ENCODE measurements at regions not wholly inside any gene's neighbourhood (a gene's known extent, or its start where the extent isn't known, plus 50 kb on each side); places are given as distances from the start of the nearest gene placed in this dataset.
A peak's percentile ranks its signal among the peaks of the same experiment; 100 is the strongest.

DNA sequence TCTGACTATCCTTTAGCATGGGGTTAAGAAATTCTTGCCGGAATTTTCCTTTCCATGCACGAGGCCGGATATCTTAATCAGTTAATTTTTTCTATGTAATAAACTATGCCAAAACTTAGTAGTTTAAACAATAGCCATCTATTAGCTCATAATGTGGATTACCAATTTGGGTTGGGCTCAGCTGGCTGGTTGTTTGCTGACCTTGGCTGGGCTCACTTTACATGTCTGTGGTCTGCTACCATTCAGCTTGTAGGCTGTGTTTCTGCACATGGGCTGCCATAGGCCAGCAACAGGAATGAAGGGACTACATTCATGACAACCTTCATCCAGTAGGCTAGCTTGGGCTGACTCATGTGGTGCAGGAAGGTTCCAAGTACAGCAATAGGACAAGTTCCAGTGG lies 56.0 kb upstream of the NTPCR start:
- H3K4me3 Mint-ChIP-seq: no peak overlapping the region
- TF ChIP-seq, protein P1, sequence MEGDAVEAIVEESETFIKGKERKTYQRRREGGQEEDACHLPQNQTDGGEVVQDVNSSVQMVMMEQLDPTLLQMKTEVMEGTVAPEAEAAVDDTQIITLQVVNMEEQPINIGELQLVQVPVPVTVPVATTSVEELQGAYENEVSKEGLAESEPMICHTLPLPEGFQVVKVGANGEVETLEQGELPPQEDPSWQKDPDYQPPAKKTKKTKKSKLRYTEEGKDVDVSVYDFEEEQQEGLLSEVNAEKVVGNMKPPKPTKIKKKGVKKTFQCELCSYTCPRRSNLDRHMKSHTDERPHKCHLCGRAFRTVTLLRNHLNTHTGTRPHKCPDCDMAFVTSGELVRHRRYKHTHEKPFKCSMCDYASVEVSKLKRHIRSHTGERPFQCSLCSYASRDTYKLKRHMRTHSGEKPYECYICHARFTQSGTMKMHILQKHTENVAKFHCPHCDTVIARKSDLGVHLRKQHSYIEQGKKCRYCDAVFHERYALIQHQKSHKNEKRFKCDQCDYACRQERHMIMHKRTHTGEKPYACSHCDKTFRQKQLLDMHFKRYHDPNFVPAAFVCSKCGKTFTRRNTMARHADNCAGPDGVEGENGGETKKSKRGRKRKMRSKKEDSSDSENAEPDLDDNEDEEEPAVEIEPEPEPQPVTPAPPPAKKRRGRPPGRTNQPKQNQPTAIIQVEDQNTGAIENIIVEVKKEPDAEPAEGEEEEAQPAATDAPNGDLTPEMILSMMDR (IDR thresholded peaks at IDR 0.05; ENCODE audit: unreplicated experiment in 3 of 3): no peak
- H3K36me3 Mint-ChIP-seq (ENCODE audit: low read depth): no peaks in the 10 kb centered on the region
- H3K27me3 Mint-ChIP-seq (ENCODE audit: low read depth): peaks cover 6% of the 10 kb centered on the region
- H3K9me3 Mint-ChIP-seq: peaks cover 18% of the 10 kb centered on the region
- peak overlapping the region; percentile 53 to 84 (median 79) for H3K27ac Mint-ChIP-seq
- no peaks in the 10 kb centered on the region for H3K4me1 Mint-ChIP-seq

DNA sequence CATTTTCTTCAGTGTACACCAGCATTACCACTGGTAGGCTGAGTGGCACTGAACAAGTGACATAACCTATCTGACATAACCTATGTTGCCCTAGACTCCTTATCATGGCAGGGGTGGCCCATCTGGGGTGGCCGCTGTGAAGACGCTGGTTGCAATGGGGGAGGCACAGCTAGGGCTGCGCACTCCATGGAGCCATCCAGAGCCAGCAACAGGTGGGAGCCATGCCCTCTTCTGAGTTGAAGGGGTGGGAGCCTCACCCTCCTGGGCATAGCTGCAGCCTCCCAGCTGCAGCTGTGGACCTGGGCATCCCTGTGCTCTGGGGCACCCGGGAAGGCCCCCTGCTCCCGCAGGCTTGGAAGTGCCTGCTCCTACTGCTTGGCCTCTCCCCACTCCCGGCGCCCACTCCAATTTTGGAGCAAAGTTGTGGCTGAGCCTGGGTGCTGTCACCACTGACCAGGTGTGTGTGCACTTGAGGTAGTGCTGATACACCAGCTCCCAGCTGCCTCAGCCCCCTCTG lies 52.4 kb upstream of the NTPCR start:
- TF ChIP-seq, protein P1 (IDR thresholded peaks at IDR 0.05; ENCODE audit: unreplicated experiment in 3 of 3): no peak
- H3K27ac Mint-ChIP-seq: no peak overlapping the region
- H3K9me3 Mint-ChIP-seq: peaks cover 8% of the 10 kb centered on the region
- H3K36me3 Mint-ChIP-seq (ENCODE audit: low read depth): no peaks in the 10 kb centered on the region
- peaks cover 7% of the 10 kb centered on the region for H3K27me3 Mint-ChIP-seq (ENCODE audit: low read depth)
- no peak overlapping the region for H3K4me3 Mint-ChIP-seq
- peaks cover 28% of the 10 kb centered on the region for H3K4me1 Mint-ChIP-seq

DNA sequence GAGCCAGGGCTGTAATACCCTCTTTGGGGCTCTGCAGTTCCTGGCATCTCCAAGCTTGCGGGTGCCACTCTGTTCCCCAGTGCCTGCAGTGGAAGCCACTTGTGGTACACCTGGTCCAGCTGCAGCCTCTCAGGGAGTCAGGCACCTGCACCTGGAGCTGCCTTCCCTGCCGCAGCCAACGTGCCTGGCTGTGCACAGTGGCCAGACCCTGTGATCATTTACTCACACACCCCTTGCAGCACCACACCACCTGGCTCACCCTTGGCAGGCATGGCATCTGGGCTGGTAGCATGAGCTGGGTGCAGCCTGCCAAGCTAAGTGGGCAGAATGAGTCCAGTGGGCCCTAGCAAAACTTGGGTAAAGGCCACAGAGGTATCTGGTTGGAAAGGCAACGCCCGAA lies 51.1 kb upstream of the NTPCR start:
- Mint-ChIP-seq H3K27ac (no peak overlapping the region), H3K27me3 (ENCODE audit: low read depth) (peaks cover 7% of the 10 kb centered on the region), H3K36me3 (ENCODE audit: low read depth) (no peaks in the 10 kb centered on the region), H3K4me1 (peaks cover 28% of the 10 kb centered on the region), H3K4me3 (no peak overlapping the region), H3K9me3 (peaks cover 3% of the 10 kb centered on the region)
- TF ChIP-seq, protein P1 (IDR thresholded peaks at IDR 0.05; ENCODE audit: unreplicated experiment in 3 of 3): no peak

DNA sequence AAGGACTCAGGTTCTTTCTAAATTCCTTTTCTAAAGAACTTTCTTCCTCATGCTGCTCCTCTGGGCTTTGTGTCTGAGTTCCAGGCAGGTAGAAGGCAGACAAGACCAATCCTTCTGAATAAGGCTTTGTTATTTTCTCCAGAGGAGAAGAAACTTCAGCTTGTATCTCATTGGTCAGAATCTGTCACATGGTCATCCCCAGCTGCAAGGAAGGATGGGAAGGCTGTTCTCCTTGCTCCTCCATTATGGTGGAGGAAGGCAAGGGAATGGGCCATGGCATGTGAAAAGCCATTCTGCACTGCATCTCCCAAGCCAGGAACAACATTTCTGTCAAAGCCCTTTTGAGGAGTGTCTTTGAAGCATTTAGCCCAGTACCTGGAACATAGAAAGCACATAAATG lies 50.6 kb upstream of the NTPCR start:
- Mint-ChIP-seq H3K36me3 (ENCODE audit: low read depth) (no peaks in the 10 kb centered on the region), H3K27me3 (ENCODE audit: low read depth) (peaks cover 7% of the 10 kb centered on the region), H3K4me3 (no peak overlapping the region), H3K27ac (peak overlapping the region in 2 of 3 experiments; percentile 67 to 72), H3K4me1 (peaks cover 32% of the 10 kb centered on the region), H3K9me3 (no peaks in the 10 kb centered on the region)
- TF ChIP-seq, protein P1 (IDR thresholded peaks at IDR 0.05; ENCODE audit: unreplicated experiment in 3 of 3): no peak

Data from nephron (organoid).